ENCODE measurements at regions not wholly inside any gene's neighbourhood (a gene's known extent, or its start where the extent isn't known, plus 50 kb on each side); places are given as distances from the start of the nearest gene placed in this dataset.

- TF ChIP-seq TAF1 (IDR thresholded peaks at IDR 0.05; ENCODE audit: borderline replicate concordance, low read depth, low read length) (no peak), POLR2A (IDR thresholded peaks at IDR 0.05; ENCODE audit: low read depth, low read length) (no peak), POLR2AphosphoS5 (IDR thresholded peaks at IDR 0.05; ENCODE audit: low read depth, low read length) (no peak)
Observed at GRCh38 chr4:35872273-35872672, 372.0 kb downstream of the ARAP2 start.
